Keratinocyte (primary cell): ENCODE measurements at regions not wholly inside any gene's neighbourhood (a gene's known extent, or its start where the extent isn't known, plus 50 kb on each side); places are given as distances from the start of the nearest gene placed in this dataset.

Source experiments
- EZH2 ChIP-seq: IDR thresholded peaks from one replicate; pipeline ENCODE4 v1.6.1; 2012; ENCODE audit warnings: inconsistent platforms, mild to moderate bottlenecking, low read length, moderate library complexity
- TF ChIP-seq, protein P1 (sequence below), 3 experiments: IDR thresholded peaks in 1 of 3; conservative IDR thresholded peaks in 1 of 3; optimal IDR thresholded peaks in 1 of 3; 2 replicates in 2 of 3; 3 replicates in 1 of 3; pipeline versions ENCODE3 to v1.5.1; 2011; ENCODE audit warnings: low read length in 3 of 3, mild to moderate bottlenecking in 3 of 3, moderate library complexity in 2 of 3, control low read depth in 1 of 3, inconsistent platforms in 1 of 3; ENCODE audit not compliant: insufficient read depth in 2 of 3; ENCODE audit errors: extremely low read depth in 1 of 3

DNA sequence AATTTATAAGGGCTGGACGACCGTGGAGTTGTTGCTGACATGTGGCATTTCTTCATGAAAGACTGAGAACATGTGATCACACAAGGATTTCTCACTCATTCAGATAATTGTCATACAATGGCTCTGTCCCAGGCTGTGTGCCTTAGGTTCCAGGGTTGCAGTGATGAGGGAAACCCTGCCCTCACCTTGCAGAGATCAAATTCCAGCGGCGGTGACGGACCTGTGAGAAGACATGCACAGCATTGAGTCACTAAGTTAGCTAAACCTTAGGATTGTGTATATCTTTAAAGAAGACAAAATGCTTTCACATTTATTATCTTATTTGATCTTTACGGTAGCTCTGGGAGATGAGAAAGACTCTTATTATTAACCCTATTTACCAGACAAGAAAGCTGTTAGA lies 1029.1 kb downstream of the BCL11B start:
- TF ChIP-seq, protein P1, sequence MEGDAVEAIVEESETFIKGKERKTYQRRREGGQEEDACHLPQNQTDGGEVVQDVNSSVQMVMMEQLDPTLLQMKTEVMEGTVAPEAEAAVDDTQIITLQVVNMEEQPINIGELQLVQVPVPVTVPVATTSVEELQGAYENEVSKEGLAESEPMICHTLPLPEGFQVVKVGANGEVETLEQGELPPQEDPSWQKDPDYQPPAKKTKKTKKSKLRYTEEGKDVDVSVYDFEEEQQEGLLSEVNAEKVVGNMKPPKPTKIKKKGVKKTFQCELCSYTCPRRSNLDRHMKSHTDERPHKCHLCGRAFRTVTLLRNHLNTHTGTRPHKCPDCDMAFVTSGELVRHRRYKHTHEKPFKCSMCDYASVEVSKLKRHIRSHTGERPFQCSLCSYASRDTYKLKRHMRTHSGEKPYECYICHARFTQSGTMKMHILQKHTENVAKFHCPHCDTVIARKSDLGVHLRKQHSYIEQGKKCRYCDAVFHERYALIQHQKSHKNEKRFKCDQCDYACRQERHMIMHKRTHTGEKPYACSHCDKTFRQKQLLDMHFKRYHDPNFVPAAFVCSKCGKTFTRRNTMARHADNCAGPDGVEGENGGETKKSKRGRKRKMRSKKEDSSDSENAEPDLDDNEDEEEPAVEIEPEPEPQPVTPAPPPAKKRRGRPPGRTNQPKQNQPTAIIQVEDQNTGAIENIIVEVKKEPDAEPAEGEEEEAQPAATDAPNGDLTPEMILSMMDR (optimal IDR thresholded peaks at IDR 0.05 in 1 of 3, IDR thresholded peaks at IDR 0.05 in 1 of 3, conservative IDR thresholded peaks at IDR 0.05 in 1 of 3; ENCODE audit: extremely low read depth in 1 of 3, insufficient read depth in 2 of 3, low read length in 3 of 3), result no peak
- no peak for TF ChIP-seq EZH2
